ENCODE measurements at regions not wholly inside any gene's neighbourhood (a gene's known extent, or its start where the extent isn't known, plus 50 kb on each side); places are given as distances from the start of the nearest gene placed in this dataset.
"Not testable (repeated sequence)": the region's sequence is repeated elsewhere in the genome, so short reads cannot be mapped to it uniquely, and the experiment has no call there.

GRCh38 chr5:83857341-83857740 is 136.7 kb upstream of the HAPLN1 start:
- ATAC-seq: no peak

GRCh38 chr5:83856881-83857280 is 136.2 kb upstream of the HAPLN1 start:
- ATAC-seq: no peak
- no peak for TF ChIP-seq POU6F1 (CRISPR knock-in tag; IDR thresholded peaks at IDR 0.05; ENCODE audit: borderline replicate concordance, low read depth)

More at GRCh38 chr5:83857341-83857740, 136.7 kb upstream of the HAPLN1 start:
- TF ChIP-seq ARNTL (CRISPR knock-in tag; IDR thresholded peaks at IDR 0.05; ENCODE audit: borderline replicate concordance, low read depth): no peak
- no peak for TF ChIP-seq OSR1 (CRISPR knock-in tag; IDR thresholded peaks at IDR 0.05)
- TF ChIP-seq ZFP3 (CRISPR knock-in tag; IDR thresholded peaks at IDR 0.05): no peak
- no peak for TF ChIP-seq TCF4 (CRISPR knock-in tag; IDR thresholded peaks at IDR 0.05; ENCODE audit: borderline replicate concordance)
- TF ChIP-seq ZFP30 (CRISPR knock-in tag; IDR thresholded peaks at IDR 0.05): no peak
- no peak for TF ChIP-seq TOX (CRISPR knock-in tag; IDR thresholded peaks at IDR 0.05; ENCODE audit: borderline replicate concordance)
- no peak for TF ChIP-seq POU6F1 (CRISPR knock-in tag; IDR thresholded peaks at IDR 0.05; ENCODE audit: borderline replicate concordance, low read depth)
- no peak for TF ChIP-seq SNAI2 (CRISPR knock-in tag; IDR thresholded peaks at IDR 0.05)
- no peak for TF ChIP-seq GLIS3 (CRISPR knock-in tag; IDR thresholded peaks at IDR 0.05)
- no peak for TF ChIP-seq CSDC2 (CRISPR knock-in tag; IDR thresholded peaks at IDR 0.05)

- not testable (repeated sequence) for ATAC-seq
These were observed 129.8 kb upstream of the HAPLN1 start for GRCh38 chr5:83850412-83850811.

- ATAC-seq: no peak
- TF ChIP-seq RARB (CRISPR knock-in tag; IDR thresholded peaks at IDR 0.05): no peak
- TF ChIP-seq TSHZ2 (CRISPR knock-in tag; IDR thresholded peaks at IDR 0.05): no peak
- TF ChIP-seq ZNF8 (CRISPR knock-in tag; IDR thresholded peaks at IDR 0.05): no peak
- TF ChIP-seq ISL1 (CRISPR knock-in tag; IDR thresholded peaks at IDR 0.05): no peak
- TF ChIP-seq SNAI2 (CRISPR knock-in tag; IDR thresholded peaks at IDR 0.05): no peak
- no peak for TF ChIP-seq ZFP30 (CRISPR knock-in tag; IDR thresholded peaks at IDR 0.05)
- no peak for TF ChIP-seq ZNF565 (CRISPR knock-in tag; conservative IDR thresholded peaks at IDR 0.05; ENCODE audit: low read depth)
- TF ChIP-seq OSR1 (CRISPR knock-in tag; IDR thresholded peaks at IDR 0.05): no peak
- no peak for TF ChIP-seq TOX (CRISPR knock-in tag; IDR thresholded peaks at IDR 0.05; ENCODE audit: borderline replicate concordance)
- TF ChIP-seq ZNF70 (CRISPR knock-in tag; IDR thresholded peaks at IDR 0.05): no peak
- TF ChIP-seq GLIS3 (CRISPR knock-in tag; IDR thresholded peaks at IDR 0.05): no peak
- TF ChIP-seq BACH2 (CRISPR knock-in tag; IDR thresholded peaks at IDR 0.05; ENCODE audit: borderline replicate concordance): no peak
- TF ChIP-seq CREB5 (CRISPR knock-in tag; IDR thresholded peaks at IDR 0.05; ENCODE audit: low read depth): no peak
- TF ChIP-seq ZC3H10 (CRISPR knock-in tag; IDR thresholded peaks at IDR 0.05): no peak
- no peak for TF ChIP-seq CSRNP3 (CRISPR knock-in tag; IDR thresholded peaks at IDR 0.05)
These were observed 128.3 kb upstream of the HAPLN1 start for GRCh38 chr5:83848941-83849340.
